ENCODE measurements at regions not wholly inside any gene's neighbourhood (a gene's known extent, or its start where the extent isn't known, plus 50 kb on each side); places are given as distances from the start of the nearest gene placed in this dataset.
"Not testable (repeated sequence)": the region's sequence is repeated elsewhere in the genome, so short reads cannot be mapped to it uniquely, and the experiment has no call there.

GRCh38 chr16:59950431-59950830, 1216.3 kb upstream of the GOT2 start (continued):
- TF ChIP-seq ZNF462 (CRISPR knock-in tag; IDR thresholded peaks at IDR 0.05) (no peak), EZH2 (IDR thresholded peaks at IDR 0.05; ENCODE audit: low read depth, unreplicated experiment) (no peak)

GRCh38 chr16:59944041-59944440, 1209.9 kb upstream of the GOT2 start:
- H3K4me1 ChIP-seq (ENCODE audit: insufficient read depth); H3K27me3 ChIP-seq (ENCODE audit: insufficient read depth); H4K20me1 ChIP-seq (replicated peaks; ENCODE audit: insufficient read depth); ATAC-seq; H3K4me3 Mint-ChIP-seq; H3K27me3 Mint-ChIP-seq (ENCODE audit: insufficient read depth, low read depth, poor library complexity); H2AFZ ChIP-seq; H3F3A ChIP-seq (replicated peaks; ENCODE audit: low read depth); H3K27ac Mint-ChIP-seq; H3K79me2 ChIP-seq (replicated peaks; ENCODE audit: insufficient read depth); DNase-seq (ENCODE audit: low spot score); H3K27ac ChIP-seq (ENCODE audit: low read depth); H3K9me2 ChIP-seq (ENCODE audit: insufficient read depth); H3K4me1 Mint-ChIP-seq; H3K9me3 Mint-ChIP-seq; H3K4me2 ChIP-seq; H3K4me3 ChIP-seq; H3K36me3 ChIP-seq (ENCODE audit: insufficient read depth); H3K36me3 Mint-ChIP-seq (ENCODE audit: low read depth): not testable (repeated sequence)

GRCh38 chr16:59941594-59941993, 1207.5 kb upstream of the GOT2 start:
- Mint-ChIP-seq H3K9me3 (no peaks in the 10 kb centered on the region; the same call in 1 of the 3 replicates), H3K36me3 (ENCODE audit: low read depth) (no peaks in the 10 kb centered on the region), H3K27ac (no peak overlapping the region), H3K4me1 (no peaks in the 10 kb centered on the region), H3K27me3 (ENCODE audit: insufficient read depth, low read depth, poor library complexity) (no peaks in the 10 kb centered on the region), H3K4me3 (no peak overlapping the region)
- Histone ChIP-seq H3K9me2 (ENCODE audit: insufficient read depth) (peaks cover 6% of the 10 kb centered on the region; the same call in 1 of the 2 replicates), H2AFZ (no peak overlapping the region), H3K36me3 (ENCODE audit: insufficient read depth) (no peaks in the 10 kb centered on the region), H3K79me2 (replicated peaks; ENCODE audit: insufficient read depth) (no peaks in the 10 kb centered on the region), H3F3A (replicated peaks; ENCODE audit: low read depth) (no peaks in the 10 kb centered on the region), H3K4me3 (no peak overlapping the region), H4K20me1 (replicated peaks; ENCODE audit: insufficient read depth) (no peaks in the 10 kb centered on the region), H3K4me2 (no peak overlapping the region), H3K4me1 (ENCODE audit: insufficient read depth) (no peaks in the 10 kb centered on the region), H3K27me3 (ENCODE audit: insufficient read depth) (no peaks in the 10 kb centered on the region), H3K27ac (ENCODE audit: low read depth) (no peak overlapping the region)
- ATAC-seq (no peak), DNase-seq (ENCODE audit: low spot score) (no peak)
- TF ChIP-seq ETS1 (IDR thresholded peaks at IDR 0.05) (no peak), POLR2AphosphoS5 (IDR thresholded peaks at IDR 0.05; ENCODE audit: low read depth) (no peak), JUNB (IDR thresholded peaks at IDR 0.05; ENCODE audit: unreplicated experiment) (no peak)
